Activated CD8-positive, alpha-beta T cell treated with anti-CD3 and anti-CD28 coated beads for 36 hours (primary cell): ENCODE measurements at regions not wholly inside any gene's neighbourhood (a gene's known extent, or its start where the extent isn't known, plus 50 kb on each side); places are given as distances from the start of the nearest gene placed in this dataset.

Experiments
- ATAC-seq: fragments of 200-7000 bp; cut with Tn5 transposase; one replicate; pipeline ENCODE4 v1.10.0; 2021; ENCODE audit warnings: mild to moderate bottlenecking, moderate library complexity
- CTCF ChIA-PET: fragments of 350-600 bp; sonication (Branson Sonifier 250); formaldehyde crosslinking; loops from one replicate; lab custom pipeline; 2021; ENCODE audit warnings: antibody characterized with exemption; lab: Charles Lee
- POLR2A ChIA-PET: fragments of 350-600 bp; sonication (Branson Sonifier 250); formaldehyde crosslinking; loops from one replicate; lab custom pipeline; 2021; ENCODE audit warnings: antibody characterized with exemption; lab: Charles Lee
- DNase-seq: peaks from one replicate; pipeline ENCODE4 v3.0.0-alpha.2; 2020
- H3K27ac Mint-ChIP-seq: one replicate; pipeline ENCODE4 v1.8.0; 2021; ENCODE audit warnings: mild to moderate bottlenecking, mixed read lengths
- H3K27me3 Mint-ChIP-seq: one replicate; pipeline ENCODE4 v1.8.0; 2021; ENCODE audit warnings: mixed read lengths
- H3K36me3 Mint-ChIP-seq: one replicate; pipeline ENCODE4 v1.8.0; 2021; ENCODE audit warnings: low read depth, mixed read lengths
- H3K4me1 Mint-ChIP-seq: one replicate; pipeline ENCODE4 v1.8.0; 2021; ENCODE audit warnings: low read depth, mixed read lengths
- H3K4me3 Mint-ChIP-seq: one replicate; pipeline ENCODE4 v1.8.0; 2021; ENCODE audit warnings: mild to moderate bottlenecking, moderate library complexity, mixed read lengths
- H3K9me3 Mint-ChIP-seq: one replicate; pipeline ENCODE4 v1.8.0; 2021; ENCODE audit warnings: mixed read lengths
- intact Hi-C: fragments of 100-400 bp; cut with micrococcal nuclease; formaldehyde crosslinking; loops from one replicate; pipeline ENCODE4 v1.10.0; 2022
- TF ChIP-seq, protein P1 (sequence below): fragments of 200-600 bp; IDR thresholded peaks from one replicate; pipeline ENCODE4 v1.8.0; 2022; ENCODE audit warnings: antibody characterized with exemption, mild to moderate bottlenecking

DNA sequence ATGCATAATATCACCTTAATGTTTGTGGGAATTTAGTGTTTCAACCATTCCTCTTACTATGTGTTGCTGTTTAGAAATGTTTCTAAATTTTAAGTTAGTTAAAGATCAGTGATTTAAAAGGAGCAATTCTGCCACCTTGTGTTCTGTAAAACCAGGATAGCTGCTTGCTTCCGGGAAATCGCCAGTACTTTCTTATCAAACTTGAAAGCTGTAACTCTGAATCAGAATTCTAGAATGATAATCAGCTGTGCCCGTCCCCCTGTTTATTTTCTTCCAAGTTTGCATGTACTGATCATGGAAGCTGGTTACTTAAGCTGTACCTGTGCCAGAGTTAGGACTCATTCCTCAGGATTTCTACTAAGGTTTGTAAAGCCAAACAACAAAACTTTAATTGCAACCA is 656.4 kb downstream of the LTN1 start:
- POLR2A ChIA-PET, result no interaction called here
- intact Hi-C loops, result no loop called here
- CTCF ChIA-PET, result interaction anchor here (0.9 to 1.2 kb wide), 3 partner anchors 9 to 409 kb away, joined by 3 to 5 read pairs (median 3); no protein-coding TSS in a partner anchor
- DNase-seq (no peak), ATAC-seq (no peak)
- H3K9me3 Mint-ChIP-seq, result no peaks in the 10 kb centered on the region
- H3K36me3 Mint-ChIP-seq, result no peaks in the 10 kb centered on the region
- H3K27me3 Mint-ChIP-seq, result no peaks in the 10 kb centered on the region
- H3K4me3 Mint-ChIP-seq, result no peak overlapping the region
- TF ChIP-seq, protein P1, sequence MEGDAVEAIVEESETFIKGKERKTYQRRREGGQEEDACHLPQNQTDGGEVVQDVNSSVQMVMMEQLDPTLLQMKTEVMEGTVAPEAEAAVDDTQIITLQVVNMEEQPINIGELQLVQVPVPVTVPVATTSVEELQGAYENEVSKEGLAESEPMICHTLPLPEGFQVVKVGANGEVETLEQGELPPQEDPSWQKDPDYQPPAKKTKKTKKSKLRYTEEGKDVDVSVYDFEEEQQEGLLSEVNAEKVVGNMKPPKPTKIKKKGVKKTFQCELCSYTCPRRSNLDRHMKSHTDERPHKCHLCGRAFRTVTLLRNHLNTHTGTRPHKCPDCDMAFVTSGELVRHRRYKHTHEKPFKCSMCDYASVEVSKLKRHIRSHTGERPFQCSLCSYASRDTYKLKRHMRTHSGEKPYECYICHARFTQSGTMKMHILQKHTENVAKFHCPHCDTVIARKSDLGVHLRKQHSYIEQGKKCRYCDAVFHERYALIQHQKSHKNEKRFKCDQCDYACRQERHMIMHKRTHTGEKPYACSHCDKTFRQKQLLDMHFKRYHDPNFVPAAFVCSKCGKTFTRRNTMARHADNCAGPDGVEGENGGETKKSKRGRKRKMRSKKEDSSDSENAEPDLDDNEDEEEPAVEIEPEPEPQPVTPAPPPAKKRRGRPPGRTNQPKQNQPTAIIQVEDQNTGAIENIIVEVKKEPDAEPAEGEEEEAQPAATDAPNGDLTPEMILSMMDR, result no peak
- no peaks in the 10 kb centered on the region for H3K4me1 Mint-ChIP-seq
- no peak overlapping the region for H3K27ac Mint-ChIP-seq

DNA sequence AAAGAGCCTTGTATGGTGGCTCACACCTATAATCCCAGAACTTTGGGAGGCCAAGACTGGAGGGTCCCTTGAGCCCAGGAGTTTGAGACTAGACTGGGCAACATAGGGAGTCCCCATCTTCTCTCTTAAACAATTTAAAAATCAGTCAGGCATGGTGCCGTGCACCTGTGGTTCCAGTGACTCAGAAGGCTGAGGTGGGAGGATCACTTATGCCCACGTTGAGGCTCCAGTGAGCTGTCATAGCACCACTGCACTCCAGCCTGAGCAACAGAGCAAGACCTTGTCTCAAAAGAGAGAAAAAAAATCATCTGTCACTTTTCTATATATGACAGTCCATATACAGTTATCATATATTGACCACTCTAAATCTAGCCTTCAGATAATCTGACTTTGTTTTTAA is 658.3 kb downstream of the LTN1 start:
- TF ChIP-seq, protein P1, result no peak
- intact Hi-C loops, result no loop called here
- Mint-ChIP-seq H3K27ac (no peak overlapping the region), H3K36me3 (no peaks in the 10 kb centered on the region), H3K4me3 (no peak overlapping the region), H3K4me1 (no peaks in the 10 kb centered on the region), H3K27me3 (no peaks in the 10 kb centered on the region), H3K9me3 (peaks cover 3% of the 10 kb centered on the region)
- POLR2A ChIA-PET, result no interaction called here
- ATAC-seq (peak; percentile 37), DNase-seq (peak; percentile 26)
- CTCF ChIA-PET, result no interaction called here

DNA sequence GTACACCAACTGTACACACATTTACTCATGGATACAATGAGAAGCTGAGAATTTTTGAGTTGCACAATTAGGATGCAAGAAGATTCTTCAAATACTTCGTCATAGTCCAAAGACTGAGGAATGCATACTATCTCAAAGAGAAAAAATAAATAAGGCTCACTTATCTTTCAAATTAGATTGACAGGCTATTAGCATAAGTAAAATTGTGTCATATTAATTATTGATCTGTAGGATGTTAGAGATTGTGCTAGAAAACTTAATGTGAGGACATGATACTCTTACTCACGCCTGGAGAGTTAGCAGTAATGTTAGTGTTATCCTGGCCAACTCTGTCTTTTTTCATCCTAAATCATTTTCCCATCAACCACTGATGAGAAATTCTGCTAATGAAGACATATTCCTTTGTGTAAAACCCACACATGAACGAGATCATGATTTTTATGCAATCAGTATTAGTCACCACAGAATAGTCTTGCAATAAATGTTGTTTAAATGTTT is 659.0 kb downstream of the LTN1 start:
- Mint-ChIP-seq H3K36me3 (no peaks in the 10 kb centered on the region), H3K4me1 (no peaks in the 10 kb centered on the region), H3K9me3 (peaks cover 8% of the 10 kb centered on the region), H3K27ac (no peak overlapping the region), H3K4me3 (no peak overlapping the region), H3K27me3 (no peaks in the 10 kb centered on the region)
- intact Hi-C loops, result no loop called here
- DNase-seq (no peak), ATAC-seq (no peak)
- TF ChIP-seq, protein P1, result no peak
- POLR2A ChIA-PET, result no interaction called here
- CTCF ChIA-PET, result no interaction called here

DNA sequence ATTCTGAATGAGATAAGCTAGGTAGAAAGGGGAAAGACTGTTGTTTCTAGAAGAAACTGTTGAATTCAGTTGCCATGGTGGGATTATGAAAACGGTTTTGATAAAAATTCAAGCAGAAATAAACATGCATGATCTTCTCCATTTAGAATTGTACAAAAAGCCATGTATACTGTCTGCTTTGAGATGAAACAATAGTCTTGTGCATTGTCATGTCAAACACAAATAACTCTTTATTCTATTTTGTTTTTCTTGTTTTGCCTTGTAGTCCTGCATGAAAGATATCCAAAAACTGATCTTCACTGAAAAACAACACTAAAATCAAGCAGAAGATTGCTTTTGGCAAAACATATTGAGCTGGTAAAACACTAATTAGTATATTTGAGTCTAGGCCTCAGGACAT is 659.9 kb downstream of the LTN1 start:
- no peak for ATAC-seq
- H3K4me3 Mint-ChIP-seq, result no peak overlapping the region
- POLR2A ChIA-PET, result no interaction called here
- H3K27ac Mint-ChIP-seq, result no peak overlapping the region
- intact Hi-C loops, result no loop called here
- H3K27me3 Mint-ChIP-seq, result no peaks in the 10 kb centered on the region
- CTCF ChIA-PET, result interaction anchor here (1.1 kb wide), 1 partner anchor 412 kb away, joined by 3 read pairs; no protein-coding TSS in a partner anchor
- peaks cover 9% of the 10 kb centered on the region for H3K9me3 Mint-ChIP-seq
- TF ChIP-seq, protein P1, result no peak
- DNase-seq, result no peak
- H3K36me3 Mint-ChIP-seq, result no peaks in the 10 kb centered on the region
- no peaks in the 10 kb centered on the region for H3K4me1 Mint-ChIP-seq

DNA sequence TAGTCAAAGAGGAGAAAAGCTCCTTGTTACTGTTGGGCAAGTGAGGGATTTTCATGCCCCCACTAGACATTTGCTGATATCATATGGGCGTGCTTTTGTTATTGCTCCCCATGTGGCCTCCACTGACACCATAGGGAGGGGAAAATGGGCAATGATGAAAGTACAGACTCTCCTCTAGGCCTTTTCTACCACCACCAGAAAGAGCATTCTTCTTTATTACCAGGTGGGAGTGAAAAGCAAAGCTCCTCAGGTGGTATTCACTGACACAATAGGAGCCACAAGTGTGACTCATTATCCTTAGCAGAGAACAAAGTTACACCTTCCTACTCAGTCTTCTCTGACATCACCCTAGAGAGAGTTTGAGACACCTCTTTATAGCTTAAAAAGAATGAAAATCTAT is 667.1 kb downstream of the LTN1 start:
- Mint-ChIP-seq H3K4me1 (no peaks in the 10 kb centered on the region), H3K9me3 (peaks cover 20% of the 10 kb centered on the region), H3K36me3 (no peaks in the 10 kb centered on the region), H3K27ac (no peak overlapping the region), H3K27me3 (no peaks in the 10 kb centered on the region), H3K4me3 (no peak overlapping the region)
- ChIA-PET CTCF (interaction anchor here (1.1 to 1.2 kb wide), 2 partner anchors 15 to 420 kb away, joined by 3 read pairs; no protein-coding TSS in a partner anchor), POLR2A (no interaction called here)
- TF ChIP-seq, protein P1, result no peak
- ATAC-seq (no peak), DNase-seq (no peak)
- intact Hi-C loops, result no loop called here
